ENCODE measurements at regions not wholly inside any gene's neighbourhood (a gene's known extent, or its start where the extent isn't known, plus 50 kb on each side); places are given as distances from the start of the nearest gene placed in this dataset.

GRCh38 chr6:795046-795685, 102.2 kb upstream of the EXOC2 start:
- TF ChIP-seq CTCF (IDR thresholded peaks at IDR 0.05; ENCODE audit: low read length) = no peak
- no peak for TF ChIP-seq EZH2 (optimal IDR thresholded peaks at IDR 0.05; ENCODE audit: low read depth, low read length)
- TF ChIP-seq EZH2phosphoT487 (IDR thresholded peaks at IDR 0.05; ENCODE audit: low read length) = no peak

Data from MM.1S (cell line).